GM23248 (cell line): ENCODE measurements at regions not wholly inside any gene's neighbourhood (a gene's known extent, or its start where the extent isn't known, plus 50 kb on each side); places are given as distances from the start of the nearest gene placed in this dataset.

ENCODE experiments used
- DNase-seq: peaks from one replicate; pipeline ENCODE4 v3.0.0-alpha.2; 2015
- H2AFZ ChIP-seq: fragments of 200-600 bp; sonication (generic); 2 replicates; pipeline ENCODE4 v1.6.1; 2016; ENCODE audit warnings: antibody characterized with exemption
- H3F3A ChIP-seq: fragments of 200-600 bp; sonication (generic); 2 replicates; pipeline ENCODE4 v1.6.1; 2016; ENCODE audit warnings: mild to moderate bottlenecking, antibody characterized with exemption, mixed run types; ENCODE audit not compliant: insufficient read depth
- H3K27ac ChIP-seq: fragments of 200-600 bp; sonication (generic); 2 replicates; pipeline ENCODE4 v1.5.1; 2016; ENCODE audit warnings: mild to moderate bottlenecking
- H3K27me3 ChIP-seq: fragments of 200-600 bp; sonication (generic); replicated peaks from 2 replicates; pipeline ENCODE4 v1.6.1; 2016; ENCODE audit warnings: mild to moderate bottlenecking; ENCODE audit not compliant: insufficient read depth
- H3K36me3 ChIP-seq: fragments of 200-600 bp; sonication (generic); 2 replicates; pipeline ENCODE4 v1.6.1; 2016; ENCODE audit warnings: low read depth, mild to moderate bottlenecking
- H3K4me1 ChIP-seq: fragments of 200-600 bp; sonication (generic); 2 replicates; pipeline ENCODE4 v1.6.1; 2016; ENCODE audit warnings: mild to moderate bottlenecking; ENCODE audit not compliant: insufficient read depth
- H3K4me2 ChIP-seq: fragments of 200-600 bp; sonication (generic); one replicate; pipeline ENCODE4 v1.6.1; 2016; ENCODE audit warnings: mild to moderate bottlenecking; ENCODE audit not compliant: unreplicated experiment
- H3K4me3 ChIP-seq: fragments of 200-600 bp; sonication (generic); 2 replicates; pipeline ENCODE4 v1.5.1; 2016; ENCODE audit warnings: mild to moderate bottlenecking
- H3K79me2 ChIP-seq: fragments of 200-600 bp; sonication (generic); 2 replicates; pipeline ENCODE4 v1.6.1; 2016; ENCODE audit warnings: mild to moderate bottlenecking; ENCODE audit not compliant: insufficient read depth
- H3K9ac ChIP-seq: fragments of 200-600 bp; sonication (generic); 2 replicates; pipeline ENCODE4 v1.6.1; 2016; ENCODE audit warnings: mild to moderate bottlenecking
- H3K9me2 ChIP-seq: fragments of 200-600 bp; sonication (generic); 2 replicates; pipeline ENCODE4 v1.6.1; 2016; ENCODE audit warnings: mixed run types, mild to moderate bottlenecking, moderate library complexity; ENCODE audit not compliant: insufficient read depth
- H3K9me3 ChIP-seq: fragments of 200-600 bp; sonication (generic); one replicate; pipeline ENCODE4 v1.6.1; 2017; ENCODE audit warnings: low read depth
- H4K20me1 ChIP-seq: fragments of 200-600 bp; sonication (generic); 2 replicates; pipeline ENCODE4 v1.6.0; 2016; ENCODE audit not compliant: insufficient read depth
- EZH2 ChIP-seq: fragments of 200-600 bp; sonication (generic); IDR thresholded peaks from 2 replicates; pipeline ENCODE4 v1.6.1; 2018; ENCODE audit warnings: antibody characterized with exemption, mild to moderate bottlenecking; ENCODE audit not compliant: insufficient read depth, poor library complexity, severe bottlenecking
- EZH2phosphoT487 ChIP-seq: fragments of 200-600 bp; sonication (generic); IDR thresholded peaks from 2 replicates; pipeline ENCODE4 v1.6.1; 2018; ENCODE audit warnings: antibody characterized with exemption, moderate library complexity, mild to moderate bottlenecking, low read depth; ENCODE audit not compliant: insufficient read depth
- WGBS, 2 experiments: methylation state at CpG; one replicate each; pipeline ENCODE4 v1.1.6; 2015 to 2017; ENCODE audit warnings: low lambda C conversion rate in 2 of 2, low coverage in 1 of 2; ENCODE audit errors: missing lambda C conversion rate in 2 of 2; 5-methylcytosine and 5-hydroxymethylcytosine counted together
- in situ Hi-C: fragments of 300-500 bp; cut with MboI; formaldehyde crosslinking; loops from 2 replicates; pipeline ENCODE4 v1.15.0; 2020

- Histone ChIP-seq H3F3A (no peaks in the 10 kb centered on the region), H3K4me3 (no peak overlapping the region), H3K27me3 (no peaks in the 10 kb centered on the region), H3K4me1 (no peaks in the 10 kb centered on the region), H3K27ac (no peak overlapping the region), H3K4me2 (no peak overlapping the region), H3K9me3 (no peaks in the 10 kb centered on the region), H2AFZ (no peak overlapping the region), H3K9me2 (peaks cover 3% of the 10 kb centered on the region; the same call in 1 of the 2 replicates), H3K79me2 (no peaks in the 10 kb centered on the region), H3K9ac (no peak overlapping the region), H4K20me1 (no peaks in the 10 kb centered on the region), H3K36me3 (no peaks in the 10 kb centered on the region)
- DNase-seq = no peak
- 82 to 88% methylated on average over 16 to 17 of the region's 17 CpGs for WGBS, 2 experiments
- in situ Hi-C loops = no loop called here
- TF ChIP-seq EZH2phosphoT487 = no peak
- no peak for TF ChIP-seq EZH2
These were observed 190.4 kb upstream of the BCL6 start for GRCh38 chr3:187935623-187936156.

- Histone ChIP-seq H3K4me2 (no peak overlapping the region), H2AFZ (no peak overlapping the region), H3K36me3 (no peaks in the 10 kb centered on the region), H3K27ac (no peak overlapping the region), H3K4me3 (no peak overlapping the region), H3K79me2 (no peaks in the 10 kb centered on the region), H4K20me1 (no peaks in the 10 kb centered on the region), H3K9me3 (no peaks in the 10 kb centered on the region), H3K9me2 (peaks cover 3% of the 10 kb centered on the region; the same call in 1 of the 2 replicates), H3F3A (no peaks in the 10 kb centered on the region), H3K27me3 (no peaks in the 10 kb centered on the region), H3K4me1 (no peaks in the 10 kb centered on the region), H3K9ac (no peak overlapping the region)
- TF ChIP-seq EZH2phosphoT487 (no peak), EZH2 (no peak)
- WGBS, 2 experiments = 81 to 89% methylated on average over 1 of the region's 1 CpG
- no peak for DNase-seq
- in situ Hi-C loops = no loop called here
These were observed 191.4 kb upstream of the BCL6 start for GRCh38 chr3:187936676-187937075.

GRCh38 chr3:187939891-187940290 lies 194.6 kb upstream of the BCL6 start:
- no peak for DNase-seq
- H3K36me3 ChIP-seq = no peaks in the 10 kb centered on the region
- no peak for TF ChIP-seq EZH2phosphoT487
- no peak for TF ChIP-seq EZH2
- H3K27me3 ChIP-seq = no peaks in the 10 kb centered on the region
- H3K4me3 ChIP-seq = no peak overlapping the region
- no peak overlapping the region for H3K9ac ChIP-seq
- 0 out of 2 replicates have a peak, but pooled peaks cover 3% of the 10 kb centered on the region for H3K4me1 ChIP-seq
- H3K9me3 ChIP-seq = no peaks in the 10 kb centered on the region
- in situ Hi-C loops = no loop called here
- no peak overlapping the region for H2AFZ ChIP-seq
- H3K27ac ChIP-seq = no peak overlapping the region
- H3K79me2 ChIP-seq = no peaks in the 10 kb centered on the region
- H3K9me2 ChIP-seq = peaks cover 3% of the 10 kb centered on the region; the same call in 1 of the 2 replicates
- 86 to 88% methylated on average over 2 of the region's 2 CpGs for WGBS, 2 experiments
- no peaks in the 10 kb centered on the region for H4K20me1 ChIP-seq
- H3K4me2 ChIP-seq = no peak overlapping the region
- no peaks in the 10 kb centered on the region for H3F3A ChIP-seq

GRCh38 chr3:187941135-187941847 lies 196.0 kb upstream of the BCL6 start:
- Histone ChIP-seq H3K4me3 (no peak overlapping the region), H3K9me2 (peaks cover 3% of the 10 kb centered on the region; the same call in 1 of the 2 replicates), H3F3A (peaks cover 4% of the 10 kb centered on the region; the same call in 1 of the 2 replicates), H3K4me2 (no peak overlapping the region), H3K36me3 (no peaks in the 10 kb centered on the region), H3K79me2 (no peaks in the 10 kb centered on the region), H3K9ac (no peak overlapping the region), H3K4me1 (peaks cover 10% of the 10 kb centered on the region), H3K27ac (no peak overlapping the region), H2AFZ (no peak overlapping the region), H3K27me3 (no peaks in the 10 kb centered on the region), H4K20me1 (no peaks in the 10 kb centered on the region), H3K9me3 (no peaks in the 10 kb centered on the region)
- DNase-seq = no peak
- in situ Hi-C loops = no loop called here
- WGBS, 2 experiments = 40 to 46% methylated on average over 4 of the region's 4 CpGs
- TF ChIP-seq EZH2 = no peak
- no peak for TF ChIP-seq EZH2phosphoT487

- WGBS, 2 experiments = 63 to 79% methylated on average over 2 of the region's 2 CpGs
- TF ChIP-seq EZH2phosphoT487 (no peak), EZH2 (no peak)
These were observed 196.6 kb upstream of the BCL6 start for GRCh38 chr3:187941848-187942194.

More at GRCh38 chr3:187941848-187942194, 196.6 kb upstream of the BCL6 start:
- Histone ChIP-seq H3K36me3 (no peaks in the 10 kb centered on the region), H3K9me2 (peaks cover 3% of the 10 kb centered on the region; the same call in 1 of the 2 replicates), H3K79me2 (no peaks in the 10 kb centered on the region), H3F3A (peaks cover 4% of the 10 kb centered on the region; the same call in 1 of the 2 replicates), H3K27me3 (no peaks in the 10 kb centered on the region), H3K27ac (no peak overlapping the region), H3K9me3 (no peaks in the 10 kb centered on the region), H3K4me3 (no peak overlapping the region), H4K20me1 (no peaks in the 10 kb centered on the region), H3K9ac (no peak overlapping the region), H2AFZ (no peak overlapping the region), H3K4me1 (peaks cover 14% of the 10 kb centered on the region), H3K4me2 (no peak overlapping the region)
- in situ Hi-C loops = no loop called here
- no peak for DNase-seq
